Choroid plexus epithelial cell (primary cell): ENCODE measurements at regions not wholly inside any gene's neighbourhood (a gene's known extent, or its start where the extent isn't known, plus 50 kb on each side); places are given as distances from the start of the nearest gene placed in this dataset.
"Not testable (repeated sequence)": the region's sequence is repeated elsewhere in the genome, so short reads cannot be mapped to it uniquely, and the experiment has no call there.

Experiments used
- DNase-seq: peaks from one replicate; pipeline ENCODE4 v3.0.0-alpha.2; 2010; ENCODE audit warnings: low read depth
- H3K4me3 ChIP-seq: 2 replicates; pipeline ENCODE4 v1.5.1; 2011; ENCODE audit warnings: low read depth, mild to moderate bottlenecking, control low read depth, low read length, moderate library complexity
- TF ChIP-seq, protein P1 (sequence below): conservative IDR thresholded peaks from 2 replicates; pipeline ENCODE4 v1.5.1; 2011; ENCODE audit warnings: low read depth, mild to moderate bottlenecking, control low read depth, inconsistent platforms, low read length, moderate library complexity

DNA sequence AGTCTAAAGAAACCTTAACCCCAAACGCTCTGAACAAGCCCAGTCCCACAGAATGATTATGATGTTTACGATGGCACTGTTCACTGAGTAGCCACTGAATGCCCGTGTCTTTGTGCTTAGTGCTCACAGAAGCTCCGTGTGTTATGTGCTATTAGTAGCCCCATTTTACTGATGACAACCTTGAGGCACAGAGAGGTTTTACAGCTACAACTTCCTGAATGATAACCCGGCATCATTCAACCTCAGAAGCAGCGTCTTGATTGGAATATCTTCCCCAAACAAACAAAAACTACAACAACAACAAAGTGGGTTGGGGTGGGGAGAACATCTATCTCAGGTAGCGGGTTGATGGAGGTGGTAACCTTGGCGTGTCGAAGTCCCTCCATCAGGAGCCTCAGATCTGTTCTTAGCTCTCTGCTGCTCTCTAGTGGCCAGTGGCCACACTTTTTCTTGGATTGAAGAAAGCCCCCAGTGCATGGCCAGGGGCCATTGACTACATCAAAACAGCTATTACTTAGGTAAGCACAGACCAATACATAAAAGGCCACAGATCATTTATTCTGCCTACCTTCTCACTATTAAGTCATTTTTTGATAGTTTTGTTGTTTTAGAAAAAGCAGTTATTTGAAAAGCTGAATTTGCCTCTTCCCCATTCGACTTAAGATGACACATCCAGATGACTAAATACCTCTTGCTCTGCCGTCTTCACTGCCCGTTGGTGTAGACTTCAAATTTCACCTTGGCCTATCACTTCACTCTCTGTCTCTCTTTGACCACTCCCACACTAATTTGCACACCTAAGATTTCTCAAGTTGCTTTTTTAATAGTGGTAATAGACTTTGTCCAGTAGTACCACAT is 376.9 kb downstream of the GALC start:
- TF ChIP-seq, protein P1, sequence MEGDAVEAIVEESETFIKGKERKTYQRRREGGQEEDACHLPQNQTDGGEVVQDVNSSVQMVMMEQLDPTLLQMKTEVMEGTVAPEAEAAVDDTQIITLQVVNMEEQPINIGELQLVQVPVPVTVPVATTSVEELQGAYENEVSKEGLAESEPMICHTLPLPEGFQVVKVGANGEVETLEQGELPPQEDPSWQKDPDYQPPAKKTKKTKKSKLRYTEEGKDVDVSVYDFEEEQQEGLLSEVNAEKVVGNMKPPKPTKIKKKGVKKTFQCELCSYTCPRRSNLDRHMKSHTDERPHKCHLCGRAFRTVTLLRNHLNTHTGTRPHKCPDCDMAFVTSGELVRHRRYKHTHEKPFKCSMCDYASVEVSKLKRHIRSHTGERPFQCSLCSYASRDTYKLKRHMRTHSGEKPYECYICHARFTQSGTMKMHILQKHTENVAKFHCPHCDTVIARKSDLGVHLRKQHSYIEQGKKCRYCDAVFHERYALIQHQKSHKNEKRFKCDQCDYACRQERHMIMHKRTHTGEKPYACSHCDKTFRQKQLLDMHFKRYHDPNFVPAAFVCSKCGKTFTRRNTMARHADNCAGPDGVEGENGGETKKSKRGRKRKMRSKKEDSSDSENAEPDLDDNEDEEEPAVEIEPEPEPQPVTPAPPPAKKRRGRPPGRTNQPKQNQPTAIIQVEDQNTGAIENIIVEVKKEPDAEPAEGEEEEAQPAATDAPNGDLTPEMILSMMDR, result peak; percentile 64
- peak; percentile 40 for DNase-seq
- no peak overlapping the region for H3K4me3 ChIP-seq

GRCh38 chr14:87615047-87615446 is 377.9 kb downstream of the GALC start:
- TF ChIP-seq, protein P1, result no peak
- DNase-seq, result no peak
- no peak overlapping the region for H3K4me3 ChIP-seq

DNA sequence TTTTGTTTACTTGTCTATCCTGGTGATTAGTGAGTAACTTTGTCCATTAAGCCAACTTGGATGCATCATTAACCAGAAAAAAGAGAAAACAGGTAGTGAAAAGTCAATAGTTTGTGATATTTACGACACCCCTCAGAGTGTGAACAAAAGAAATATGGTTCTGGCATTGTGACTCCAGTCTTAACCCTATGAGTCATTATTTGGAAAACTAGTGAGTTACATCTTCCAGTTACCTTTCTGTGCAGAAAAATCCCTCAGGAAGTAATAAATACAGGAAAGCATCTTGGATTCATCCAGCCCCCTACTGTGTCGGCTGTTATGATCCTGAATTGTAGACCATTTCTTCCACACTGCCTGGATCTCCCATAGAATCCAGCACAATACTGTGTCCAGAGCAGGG is 379.1 kb downstream of the GALC start:
- DNase-seq, result no peak
- TF ChIP-seq, protein P1, result no peak
- H3K4me3 ChIP-seq, result no peak overlapping the region

- not testable (repeated sequence) for DNase-seq
Observed at GRCh38 chr14:87607056-87607455, 385.9 kb downstream of the GALC start.

DNA sequence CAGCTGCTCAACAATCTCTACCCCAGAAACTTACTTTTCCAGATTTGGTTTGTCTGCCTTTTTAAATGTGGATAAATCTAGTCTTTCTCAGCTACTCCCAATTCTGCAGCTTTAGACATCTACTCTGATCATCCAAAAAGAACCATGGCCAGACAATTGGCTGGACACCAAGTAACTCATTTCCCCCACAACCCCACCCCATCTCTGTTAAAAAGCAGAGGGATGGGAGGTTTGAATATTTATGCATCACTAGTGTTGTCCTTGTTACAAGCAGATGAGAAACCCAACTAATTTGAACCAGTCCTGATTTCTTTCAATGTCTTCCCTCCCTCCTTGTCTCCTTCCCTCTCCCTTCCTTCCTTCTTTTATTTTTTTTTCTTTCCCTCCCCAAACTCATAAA is 391.9 kb downstream of the GALC start:
- TF ChIP-seq, protein P1, result no peak
- no peak overlapping the region for H3K4me3 ChIP-seq
- DNase-seq, result no peak

More at GRCh38 chr14:87607056-87607455, 385.9 kb downstream of the GALC start:
- not testable (repeated sequence) for H3K4me3 ChIP-seq

DNA sequence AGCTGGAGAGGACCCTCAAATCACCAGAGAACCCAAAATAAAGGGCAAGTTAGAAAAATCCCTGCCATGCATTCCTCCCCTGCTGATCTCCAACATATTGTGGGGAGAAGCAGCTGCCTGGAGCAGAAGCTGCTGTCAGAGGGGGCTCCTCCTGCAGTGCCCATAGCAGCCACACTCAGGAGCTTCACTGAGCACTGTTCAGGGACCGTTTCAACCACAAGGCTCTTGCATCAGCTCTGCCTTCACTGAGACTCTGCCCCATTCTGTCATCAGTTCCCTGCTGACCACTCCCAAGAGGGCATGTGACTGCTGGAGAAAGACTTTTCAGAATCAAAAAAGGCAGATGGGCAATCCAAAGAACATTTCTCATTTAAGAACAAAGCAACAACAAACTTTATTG is 392.7 kb downstream of the GALC start:
- H3K4me3 ChIP-seq, result no peak overlapping the region
- TF ChIP-seq, protein P1, result no peak
- no peak for DNase-seq

DNA sequence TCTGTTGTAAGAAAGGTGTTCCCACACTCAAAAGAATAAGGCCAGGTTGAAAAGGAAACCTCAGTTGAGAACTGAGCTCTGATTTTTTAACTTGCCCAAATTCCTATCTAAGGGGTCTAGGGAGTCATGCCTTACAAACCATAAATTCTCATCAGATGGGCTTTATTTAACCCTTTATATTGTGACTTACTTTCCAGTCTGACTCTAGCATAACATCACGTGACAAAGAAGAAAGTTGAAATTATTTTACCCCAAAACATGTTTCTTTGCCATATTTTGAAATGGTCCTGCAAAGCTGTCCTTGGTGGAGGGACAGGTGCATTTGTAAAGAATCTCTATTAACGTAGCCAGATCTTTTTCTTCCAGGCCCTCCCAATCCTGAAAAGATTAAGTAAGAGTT is 411.7 kb downstream of the GALC start:
- no peak overlapping the region for H3K4me3 ChIP-seq
- no peak for DNase-seq
- TF ChIP-seq, protein P1, result no peak
